Nephron progenitor cell (in vitro differentiated cells): ENCODE measurements at regions not wholly inside any gene's neighbourhood (a gene's known extent, or its start where the extent isn't known, plus 50 kb on each side); places are given as distances from the start of the nearest gene placed in this dataset.

Experiments used
- DNase-seq: peaks from one replicate; pipeline ENCODE4 v3.0.0; 2021
- H3K27ac Mint-ChIP-seq: 2 replicates; pipeline ENCODE4 v1.8.0; 2021; ENCODE audit warnings: mild to moderate bottlenecking, moderate library complexity, mixed read lengths
- H3K27me3 Mint-ChIP-seq: 2 replicates; pipeline ENCODE4 v1.8.0; 2021; ENCODE audit warnings: mild to moderate bottlenecking, low read depth, mixed read lengths; ENCODE audit not compliant: poor library complexity
- H3K36me3 Mint-ChIP-seq: 2 replicates; pipeline ENCODE4 v1.8.0; 2021; ENCODE audit warnings: low read depth, mixed read lengths
- H3K4me1 Mint-ChIP-seq: 2 replicates; pipeline ENCODE4 v1.8.0; 2021; ENCODE audit warnings: mixed read lengths
- H3K4me3 Mint-ChIP-seq: 2 replicates; pipeline ENCODE4 v1.8.0; 2021; ENCODE audit warnings: mild to moderate bottlenecking, moderate library complexity, mixed read lengths
- H3K9me3 Mint-ChIP-seq: 2 replicates; pipeline ENCODE4 v1.8.0; 2021; ENCODE audit warnings: mild to moderate bottlenecking, moderate library complexity, mixed read lengths
- TF ChIP-seq, protein P1 (sequence below): fragments of 200-600 bp; sonication (generic); IDR thresholded peaks from 2 replicates; pipeline ENCODE4 v1.5.0; 2021; ENCODE audit warnings: antibody characterized with exemption

DNA sequence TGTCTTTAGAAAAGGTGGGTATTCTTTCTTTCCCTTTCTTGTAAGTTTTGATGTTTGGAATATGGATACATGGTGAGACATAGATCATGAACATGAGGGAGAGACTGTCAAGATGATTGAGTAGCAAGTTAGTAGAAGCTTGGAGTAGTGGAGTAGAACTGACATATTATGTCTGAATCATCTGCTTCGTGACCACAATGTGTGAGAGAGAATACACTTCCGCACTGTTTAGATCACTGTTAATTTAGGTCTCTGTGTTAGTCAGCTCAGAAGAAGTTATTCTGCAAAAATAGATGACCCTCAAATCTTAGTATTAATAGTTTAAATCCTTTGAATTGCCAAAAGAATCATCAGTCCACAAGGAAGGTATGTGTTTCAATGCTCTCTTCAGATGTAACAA is 151.0 kb downstream of the OXSM start:
- DNase-seq: no peak
- H3K4me3 Mint-ChIP-seq: no peak overlapping the region
- TF ChIP-seq, protein P1, sequence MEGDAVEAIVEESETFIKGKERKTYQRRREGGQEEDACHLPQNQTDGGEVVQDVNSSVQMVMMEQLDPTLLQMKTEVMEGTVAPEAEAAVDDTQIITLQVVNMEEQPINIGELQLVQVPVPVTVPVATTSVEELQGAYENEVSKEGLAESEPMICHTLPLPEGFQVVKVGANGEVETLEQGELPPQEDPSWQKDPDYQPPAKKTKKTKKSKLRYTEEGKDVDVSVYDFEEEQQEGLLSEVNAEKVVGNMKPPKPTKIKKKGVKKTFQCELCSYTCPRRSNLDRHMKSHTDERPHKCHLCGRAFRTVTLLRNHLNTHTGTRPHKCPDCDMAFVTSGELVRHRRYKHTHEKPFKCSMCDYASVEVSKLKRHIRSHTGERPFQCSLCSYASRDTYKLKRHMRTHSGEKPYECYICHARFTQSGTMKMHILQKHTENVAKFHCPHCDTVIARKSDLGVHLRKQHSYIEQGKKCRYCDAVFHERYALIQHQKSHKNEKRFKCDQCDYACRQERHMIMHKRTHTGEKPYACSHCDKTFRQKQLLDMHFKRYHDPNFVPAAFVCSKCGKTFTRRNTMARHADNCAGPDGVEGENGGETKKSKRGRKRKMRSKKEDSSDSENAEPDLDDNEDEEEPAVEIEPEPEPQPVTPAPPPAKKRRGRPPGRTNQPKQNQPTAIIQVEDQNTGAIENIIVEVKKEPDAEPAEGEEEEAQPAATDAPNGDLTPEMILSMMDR: no peak
- H3K9me3 Mint-ChIP-seq: no peaks in the 10 kb centered on the region
- H3K36me3 Mint-ChIP-seq: no peaks in the 10 kb centered on the region
- H3K27ac Mint-ChIP-seq: no peak overlapping the region
- H3K27me3 Mint-ChIP-seq: no peaks in the 10 kb centered on the region
- H3K4me1 Mint-ChIP-seq: no peaks in the 10 kb centered on the region

DNA sequence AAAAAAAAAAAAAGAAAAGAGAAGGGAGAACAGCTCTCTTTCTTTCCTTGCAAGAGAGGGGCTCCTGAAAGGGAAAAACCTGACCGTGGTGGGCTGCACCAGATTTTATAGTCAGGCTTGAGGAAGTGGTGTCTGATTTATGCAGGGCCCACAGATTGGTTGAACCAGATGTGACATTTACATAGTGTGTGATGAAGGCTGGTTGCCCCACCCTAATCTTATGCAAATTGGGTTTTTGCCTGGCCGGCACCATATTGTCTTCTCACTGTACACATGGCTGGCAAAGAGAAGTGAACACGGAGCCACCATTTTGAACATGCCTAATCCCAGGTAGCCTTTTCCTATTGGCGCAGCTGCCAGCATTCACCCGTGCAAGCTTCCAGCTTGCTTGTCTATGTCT is 154.4 kb downstream of the OXSM start:
- no peak for DNase-seq
- TF ChIP-seq, protein P1: no peak
- no peak overlapping the region for H3K27ac Mint-ChIP-seq
- no peaks in the 10 kb centered on the region for H3K4me1 Mint-ChIP-seq
- no peaks in the 10 kb centered on the region for H3K36me3 Mint-ChIP-seq
- no peaks in the 10 kb centered on the region for H3K9me3 Mint-ChIP-seq
- no peaks in the 10 kb centered on the region for H3K27me3 Mint-ChIP-seq
- H3K4me3 Mint-ChIP-seq: no peak overlapping the region

DNA sequence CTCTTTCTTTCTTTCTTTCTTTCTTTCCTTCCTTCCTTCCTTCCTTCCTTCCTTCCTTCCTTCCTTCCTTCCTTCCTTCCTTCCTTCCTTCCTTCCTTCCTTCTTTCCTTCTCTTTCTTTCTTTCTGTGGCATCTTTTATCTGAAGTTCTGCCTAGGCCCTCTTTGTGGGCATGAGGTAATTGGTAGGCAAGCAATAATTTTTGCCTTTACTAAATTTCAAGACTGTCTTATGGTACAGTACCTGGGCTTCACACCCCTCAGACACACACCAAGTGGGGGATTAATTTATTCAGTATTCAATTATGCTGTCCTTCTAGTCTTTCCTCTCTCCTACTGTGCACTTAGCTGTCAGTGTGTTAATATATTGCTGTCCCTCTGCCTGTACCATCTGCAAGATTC is 155.5 kb downstream of the OXSM start:
- H3K27me3 Mint-ChIP-seq: no peaks in the 10 kb centered on the region
- H3K36me3 Mint-ChIP-seq: no peaks in the 10 kb centered on the region
- TF ChIP-seq, protein P1: no peak
- no peak for DNase-seq
- peak overlapping the region; percentile 21 for H3K27ac Mint-ChIP-seq
- H3K4me1 Mint-ChIP-seq: no peaks in the 10 kb centered on the region
- no peaks in the 10 kb centered on the region for H3K9me3 Mint-ChIP-seq
- H3K4me3 Mint-ChIP-seq: no peak overlapping the region

DNA sequence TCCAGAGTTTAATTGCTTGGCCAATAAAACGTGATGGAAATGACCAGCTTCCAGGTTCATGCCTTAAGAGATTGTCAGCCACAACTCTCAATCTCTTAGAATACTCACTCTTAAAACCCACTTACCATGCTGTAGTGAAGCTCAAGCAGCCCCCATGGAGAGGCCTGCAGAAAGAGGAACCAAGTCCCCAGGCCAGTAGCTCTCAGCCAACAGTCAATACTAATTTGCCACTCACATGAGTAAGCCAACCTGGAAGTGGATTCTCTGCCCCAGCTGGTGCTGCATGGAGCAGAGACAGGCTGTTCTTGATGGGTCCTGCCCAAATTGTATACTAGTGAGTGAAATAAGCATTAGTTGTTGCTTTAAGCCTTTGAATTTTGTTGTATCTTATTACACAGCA is 155.9 kb downstream of the OXSM start:
- Mint-ChIP-seq H3K27me3 (no peaks in the 10 kb centered on the region), H3K4me3 (no peak overlapping the region), H3K4me1 (no peaks in the 10 kb centered on the region), H3K27ac (no peak overlapping the region), H3K36me3 (no peaks in the 10 kb centered on the region), H3K9me3 (no peaks in the 10 kb centered on the region)
- DNase-seq: no peak
- TF ChIP-seq, protein P1: no peak

DNA sequence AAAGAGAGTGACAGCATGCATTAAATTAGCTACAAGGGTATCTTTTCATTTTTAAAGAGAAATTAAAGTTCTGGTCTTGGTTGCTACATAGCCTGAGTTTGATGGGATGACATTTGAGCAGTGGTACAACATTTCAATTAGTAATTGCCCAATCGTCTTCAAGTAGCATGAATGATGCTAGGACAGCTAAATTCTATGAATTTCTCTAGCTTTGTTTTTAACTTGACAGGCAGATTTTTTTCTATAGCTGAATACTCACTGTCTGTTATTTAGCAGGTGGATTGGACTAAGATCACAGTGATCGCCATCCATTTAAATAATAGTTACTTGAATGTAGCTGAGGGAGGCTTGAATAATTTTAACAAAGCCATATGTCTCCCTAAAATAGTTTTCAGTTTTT is 162.2 kb downstream of the OXSM start:
- TF ChIP-seq, protein P1: no peak
- H3K27me3 Mint-ChIP-seq: no peaks in the 10 kb centered on the region
- no peak overlapping the region for H3K27ac Mint-ChIP-seq
- no peaks in the 10 kb centered on the region for H3K36me3 Mint-ChIP-seq
- no peaks in the 10 kb centered on the region for H3K4me1 Mint-ChIP-seq
- H3K4me3 Mint-ChIP-seq: no peak overlapping the region
- no peaks in the 10 kb centered on the region for H3K9me3 Mint-ChIP-seq
- DNase-seq: no peak

DNA sequence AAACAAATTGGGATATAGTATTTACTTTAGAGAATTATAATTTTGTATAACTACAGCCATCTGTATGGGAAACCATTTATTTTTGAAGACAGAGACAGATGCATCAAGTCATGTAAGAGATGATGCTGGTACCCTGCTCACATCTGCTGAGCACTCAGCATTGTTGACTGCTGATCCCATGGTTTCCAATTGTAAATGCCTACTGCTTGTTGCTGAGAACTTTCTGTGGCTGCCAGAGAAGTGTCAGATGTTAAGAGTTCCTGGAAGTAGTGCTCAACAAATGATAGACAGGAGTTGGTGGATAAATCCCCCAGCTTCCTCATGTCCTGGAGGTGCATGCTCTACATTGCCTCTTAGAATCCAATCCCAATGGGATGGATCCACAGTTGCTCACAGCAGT is 167.1 kb downstream of the OXSM start:
- Mint-ChIP-seq H3K4me3 (no peak overlapping the region), H3K36me3 (no peaks in the 10 kb centered on the region), H3K27ac (no peak overlapping the region), H3K27me3 (no peaks in the 10 kb centered on the region), H3K9me3 (no peaks in the 10 kb centered on the region), H3K4me1 (no peaks in the 10 kb centered on the region)
- DNase-seq: no peak
- TF ChIP-seq, protein P1: no peak
